ENCODE measurements at regions not wholly inside any gene's neighbourhood (a gene's known extent, or its start where the extent isn't known, plus 50 kb on each side); places are given as distances from the start of the nearest gene placed in this dataset.

DNA sequence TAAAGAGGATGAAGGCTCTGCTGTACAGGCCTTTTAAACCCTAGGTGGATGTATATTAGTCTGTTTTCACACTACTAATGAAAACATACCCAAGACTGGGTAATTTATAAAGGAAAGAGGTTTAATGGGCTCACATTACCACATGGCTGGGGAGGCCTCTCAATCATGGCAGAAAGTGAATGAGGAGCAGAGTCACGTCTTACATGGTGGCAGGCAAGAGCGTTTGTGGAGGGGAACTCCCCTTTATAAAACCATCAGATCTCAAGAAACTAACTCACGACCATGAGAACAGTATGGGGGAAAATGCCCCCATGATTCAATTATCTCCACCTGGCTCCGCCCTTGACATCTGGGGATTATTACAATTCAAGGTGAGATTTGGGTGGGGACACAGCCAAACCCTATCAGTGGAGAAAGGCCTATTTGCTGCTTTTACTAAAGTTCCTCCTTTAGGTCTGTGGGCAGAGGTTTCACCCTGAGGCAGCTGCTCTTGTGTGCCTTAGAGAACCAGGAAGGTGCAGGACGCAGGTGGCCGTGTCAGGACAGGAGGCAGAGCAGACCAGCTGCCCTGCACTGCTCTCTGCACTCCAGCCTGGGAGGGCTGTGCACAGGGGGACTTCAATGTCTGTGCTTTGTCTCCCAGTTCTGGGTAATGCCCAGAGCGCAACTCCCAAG, 178.8 kb upstream of the HDAC4 start:
- no peak for DNase-seq

- DNase-seq = no peak
Observed at GRCh38 chr2:239579081-239579480, 178.3 kb upstream of the HDAC4 start.

- no peak for DNase-seq
Observed at GRCh38 chr2:239578381-239578780, 177.6 kb upstream of the HDAC4 start.

- no peak for DNase-seq
Observed at GRCh38 chr2:239577935-239578334, 177.1 kb upstream of the HDAC4 start.

DNA sequence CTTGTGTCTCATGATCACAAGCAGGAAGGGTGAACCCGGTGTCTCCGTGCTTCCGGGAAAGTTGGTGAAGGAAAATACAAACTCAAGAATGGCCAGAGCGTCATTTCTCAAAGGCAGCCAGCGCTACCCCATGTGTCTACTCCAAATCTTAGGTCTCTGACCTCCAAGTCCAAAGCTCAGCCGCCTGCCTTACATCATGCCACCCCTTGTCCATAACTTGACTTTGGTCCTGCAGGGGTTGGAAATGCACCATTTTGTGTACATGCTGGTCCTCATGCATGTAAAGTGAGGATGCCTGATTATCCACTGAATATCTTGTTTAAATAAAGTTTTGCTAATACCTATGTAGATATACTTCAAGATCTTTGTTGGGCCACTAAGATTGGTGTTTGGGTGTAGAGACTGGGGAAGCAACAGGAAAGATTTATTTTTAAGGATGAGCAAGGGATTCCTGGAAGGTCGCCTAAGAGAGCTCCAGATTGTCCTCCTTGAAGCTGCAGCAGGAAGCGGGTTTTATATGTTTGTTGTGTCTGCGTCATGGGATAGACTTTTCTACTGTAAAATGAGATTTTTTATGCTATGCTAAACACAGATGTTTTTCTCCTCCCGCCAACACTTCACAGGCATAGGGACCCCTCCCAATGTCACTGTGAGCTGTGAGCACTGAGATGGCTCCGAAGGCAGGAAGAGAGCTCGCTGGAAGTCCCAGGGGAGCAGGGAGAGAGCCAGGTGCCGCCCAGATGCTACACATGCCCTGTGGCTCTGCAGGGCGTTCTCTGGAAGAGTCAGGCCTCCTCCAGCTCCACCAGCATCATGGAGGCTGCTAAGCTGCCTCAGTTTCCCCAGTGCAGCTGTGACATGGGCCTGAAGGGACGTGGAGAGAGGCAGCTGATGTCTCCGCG, 176.2 kb upstream of the HDAC4 start:
- DNase-seq = no peak

GRCh38 chr2:239575931-239576445, 175.2 kb upstream of the HDAC4 start:
- no peak for DNase-seq

DNA sequence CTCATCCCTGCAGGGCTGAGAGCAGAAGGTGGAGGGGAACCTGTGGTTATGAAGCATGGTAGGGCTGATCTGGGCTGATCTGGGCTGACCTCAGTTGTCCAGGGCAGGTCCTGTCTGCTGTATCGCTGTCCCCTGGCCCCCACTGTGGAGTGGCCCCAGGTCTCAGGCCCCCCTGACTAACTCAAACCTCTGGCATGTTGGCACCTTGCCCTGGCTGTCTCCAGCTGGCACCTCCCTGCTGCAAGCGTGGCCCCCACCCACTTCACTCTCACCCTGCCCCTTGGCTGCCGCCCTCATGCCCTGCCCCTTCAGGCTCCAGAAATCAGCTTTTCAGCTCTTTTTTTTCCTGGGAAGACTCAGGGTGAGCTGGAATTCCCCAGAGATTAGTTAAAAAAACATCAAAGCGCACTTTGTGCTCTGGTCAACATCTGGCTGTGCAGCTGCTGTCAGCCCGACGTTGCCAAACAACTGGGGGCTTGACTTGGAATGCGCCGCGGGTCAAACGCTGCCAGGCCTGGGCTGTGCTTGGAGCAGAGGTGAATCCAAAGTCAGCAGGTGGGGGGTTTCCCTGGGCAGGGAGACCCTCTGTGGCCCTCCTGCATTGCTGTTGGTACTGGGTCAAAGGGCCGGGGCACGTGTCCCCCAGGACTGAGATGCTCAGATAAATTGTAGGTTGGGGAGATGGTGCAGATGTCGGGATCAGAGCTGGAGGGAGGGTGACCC, 173.8 kb upstream of the HDAC4 start:
- no peak for DNase-seq

DNA sequence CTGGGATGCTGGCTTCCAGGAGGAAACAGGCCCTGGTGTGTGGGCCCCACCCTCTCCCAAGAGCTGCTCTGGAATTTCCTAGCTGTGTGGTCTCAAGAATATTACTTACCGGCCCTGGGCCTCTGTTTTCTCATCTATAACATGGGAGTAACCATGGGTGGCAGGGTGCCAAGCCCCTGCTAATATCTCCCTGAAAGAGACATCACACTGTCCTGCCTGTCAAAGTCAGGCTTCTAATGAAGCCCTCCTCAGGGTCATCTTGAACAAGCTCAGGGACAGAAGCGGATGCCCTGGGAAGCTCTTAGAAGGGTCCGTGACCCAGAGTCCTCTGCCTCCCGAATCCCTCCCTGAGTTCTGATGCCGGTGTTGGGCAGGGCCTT, 173.2 kb upstream of the HDAC4 start:
- no peak for DNase-seq

GRCh38 chr2:239570971-239571520, 170.2 kb upstream of the HDAC4 start:
- DNase-seq = no peak

DNA sequence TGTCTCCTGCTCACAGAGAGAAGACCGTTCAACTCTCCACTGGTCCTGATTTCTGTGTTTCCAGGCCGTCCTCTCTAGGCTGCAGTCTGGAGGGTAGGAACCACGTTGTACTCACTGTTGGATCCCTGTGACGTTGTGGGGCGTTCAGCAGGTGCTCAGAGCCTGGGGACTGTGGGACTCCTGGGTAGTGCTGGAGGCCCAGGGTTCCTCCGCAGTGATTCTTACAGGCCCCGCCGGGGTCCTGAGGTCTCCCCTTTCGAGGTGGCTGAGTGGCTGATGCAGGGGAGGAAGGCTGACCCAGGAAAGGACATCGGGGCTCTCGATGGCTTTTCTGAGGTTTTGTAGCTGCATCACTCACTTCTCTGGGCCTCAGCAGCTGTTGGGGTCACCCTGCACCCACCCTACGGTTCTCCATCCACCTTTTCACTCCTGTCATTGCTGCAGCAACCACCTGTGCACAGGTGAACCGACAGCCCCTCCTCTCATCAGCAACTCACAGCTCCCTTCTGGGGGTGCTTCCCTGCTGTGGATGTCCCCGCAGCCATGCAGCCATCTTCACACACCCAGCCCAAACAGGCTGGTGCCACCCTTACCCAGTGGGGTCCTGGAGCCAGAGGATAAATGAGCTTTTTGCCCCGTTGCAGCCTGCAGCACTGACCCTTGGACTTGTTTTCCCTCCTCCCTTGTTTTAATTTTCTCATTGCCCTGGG, 169.6 kb upstream of the HDAC4 start:
- DNase-seq = no peak

DNA sequence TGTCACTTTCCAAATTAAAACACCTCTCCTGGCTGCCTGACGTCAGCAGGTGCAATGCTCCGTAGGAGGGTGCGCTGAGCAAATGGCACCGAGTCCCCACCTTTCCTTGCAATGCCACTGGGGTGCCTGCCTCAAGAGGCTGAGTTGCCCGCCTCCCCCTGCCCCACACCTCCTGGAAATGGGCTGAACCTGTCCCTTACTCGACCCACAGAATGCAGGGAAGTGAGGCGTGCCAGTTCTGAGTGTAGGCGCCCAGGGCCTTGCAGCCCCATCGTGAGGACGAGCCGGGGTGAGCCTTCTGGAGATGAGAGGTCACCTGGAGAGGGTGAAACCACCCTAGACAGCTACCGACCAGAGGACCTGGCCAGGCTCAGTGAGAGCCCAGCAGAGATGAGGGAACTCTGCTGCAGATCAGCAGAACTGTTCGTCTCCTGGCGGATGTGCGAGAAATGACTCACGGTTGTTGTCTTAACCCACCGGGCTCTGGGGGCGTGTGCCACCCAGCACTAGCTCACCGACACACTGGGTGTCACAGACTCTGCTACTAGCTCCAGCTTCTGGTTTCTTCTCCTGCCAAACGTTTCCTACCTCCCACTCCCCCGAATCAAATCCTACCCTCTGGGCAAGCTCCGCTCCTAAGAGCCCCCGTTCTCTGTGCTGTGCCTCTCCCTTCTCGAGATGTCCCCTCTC, 168.7 kb upstream of the HDAC4 start:
- DNase-seq = peak; percentile 7

DNA sequence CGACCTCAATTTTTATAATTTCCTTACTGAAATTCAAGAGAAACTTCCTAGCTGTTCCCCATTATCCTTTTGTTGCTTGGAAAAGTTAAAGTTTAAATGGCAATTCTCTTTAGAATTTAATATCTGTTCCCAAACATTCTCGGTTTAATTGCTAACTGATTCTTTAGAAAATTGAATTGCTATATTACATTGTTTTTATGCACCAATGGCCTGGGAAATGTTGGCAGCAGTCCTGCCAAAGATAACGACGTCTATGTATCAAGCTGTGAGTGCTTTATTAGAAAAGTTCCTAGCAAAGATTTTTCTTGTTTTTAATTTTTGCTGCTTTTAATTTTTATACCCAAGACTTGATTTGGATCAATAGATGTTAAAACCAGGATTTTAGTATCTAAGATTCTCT, 167.8 kb upstream of the HDAC4 start:
- no peak for DNase-seq

- DNase-seq = no peak
Observed at GRCh38 chr2:239567786-239568185, 167.0 kb upstream of the HDAC4 start.

- no peak for DNase-seq
Observed at GRCh38 chr2:239566995-239567568, 166.3 kb upstream of the HDAC4 start.

GRCh38 chr2:239566162-239566994, 165.6 kb upstream of the HDAC4 start:
- no peak for DNase-seq

GRCh38 chr2:239564587-239564986, 163.8 kb upstream of the HDAC4 start:
- no peak for DNase-seq

GRCh38 chr2:239563561-239563960, 162.7 kb upstream of the HDAC4 start:
- DNase-seq = no peak

GRCh38 chr2:239561446-239562001, 160.7 kb upstream of the HDAC4 start:
- no peak for DNase-seq

GRCh38 chr2:239559417-239560261, 158.8 kb upstream of the HDAC4 start:
- DNase-seq = no peak

Data from activated CD4-positive, alpha-beta T cell treated with anti-CD3 and anti-CD28 coated beads, Interleukin-10, Interleukin-2, amounts not matched to agents 100 ng/mL and 50 ng/mL, durations not matched to agents 16 hours and 8 hours (primary cell).